Activated CD8-positive, alpha-beta T cell treated with anti-CD3 and anti-CD28 coated beads, Interleukin-2, amount 10 ng/mL, durations not matched to agents 7 days and 5 days (primary cell): ENCODE measurements at regions not wholly inside any gene's neighbourhood (a gene's known extent, or its start where the extent isn't known, plus 50 kb on each side); places are given as distances from the start of the nearest gene placed in this dataset.

Experiments
- ATAC-seq: fragments of 150-1000 bp; cut with Tn5 transposase; one replicate; pipeline ENCODE4 v1.10.0; 2021; ENCODE audit warnings: moderate library complexity
- CTCF ChIA-PET: fragments of 350-600 bp; sonication (Branson Sonifier 250); formaldehyde crosslinking; loops from one replicate; lab custom pipeline; 2021; ENCODE audit warnings: antibody characterized with exemption; lab: Charles Lee
- POLR2A ChIA-PET: fragments of 350-600 bp; sonication (Branson Sonifier 250); formaldehyde crosslinking; loops from one replicate; lab custom pipeline; 2021; ENCODE audit warnings: antibody characterized with exemption; lab: Charles Lee
- DNase-seq: peaks from one replicate; pipeline ENCODE4 v3.0.0-alpha.2; 2020
- H3K27ac Mint-ChIP-seq: one replicate; pipeline ENCODE4 v1.8.0; 2021; ENCODE audit warnings: mild to moderate bottlenecking, mixed read lengths
- H3K27me3 Mint-ChIP-seq: one replicate; pipeline ENCODE4 v1.8.0; 2021; ENCODE audit warnings: low read depth, mixed read lengths
- H3K36me3 Mint-ChIP-seq: one replicate; pipeline ENCODE4 v1.8.0; 2021; ENCODE audit warnings: low read depth, mixed read lengths
- H3K4me1 Mint-ChIP-seq: one replicate; pipeline ENCODE4 v1.8.0; 2021; ENCODE audit warnings: low read depth, mixed read lengths
- H3K4me3 Mint-ChIP-seq: one replicate; pipeline ENCODE4 v1.8.0; 2021; ENCODE audit warnings: mild to moderate bottlenecking, mixed read lengths
- H3K9me3 Mint-ChIP-seq: one replicate; pipeline ENCODE4 v1.8.0; 2022; ENCODE audit warnings: mixed read lengths; ENCODE audit not compliant: insufficient read depth

GRCh38 chr6:71452697-71453370 is 164.2 kb downstream of the OGFRL1 start:
- Mint-ChIP-seq H3K27me3 (no peaks in the 10 kb centered on the region), H3K4me1 (no peaks in the 10 kb centered on the region), H3K4me3 (no peak overlapping the region), H3K27ac (no peak overlapping the region), H3K36me3 (no peaks in the 10 kb centered on the region), H3K9me3 (no peaks in the 10 kb centered on the region)
- ATAC-seq (no peak), DNase-seq (no peak)
- ChIA-PET POLR2A (no interaction called here), CTCF (no interaction called here)

GRCh38 chr6:71453371-71453706 is 164.7 kb downstream of the OGFRL1 start:
- Mint-ChIP-seq H3K27me3 (no peaks in the 10 kb centered on the region), H3K9me3 (no peaks in the 10 kb centered on the region), H3K27ac (no peak overlapping the region), H3K4me1 (no peaks in the 10 kb centered on the region), H3K36me3 (no peaks in the 10 kb centered on the region), H3K4me3 (no peak overlapping the region)
- ATAC-seq (no peak), DNase-seq (no peak)
- ChIA-PET POLR2A (no interaction called here), CTCF (no interaction called here)

DNA sequence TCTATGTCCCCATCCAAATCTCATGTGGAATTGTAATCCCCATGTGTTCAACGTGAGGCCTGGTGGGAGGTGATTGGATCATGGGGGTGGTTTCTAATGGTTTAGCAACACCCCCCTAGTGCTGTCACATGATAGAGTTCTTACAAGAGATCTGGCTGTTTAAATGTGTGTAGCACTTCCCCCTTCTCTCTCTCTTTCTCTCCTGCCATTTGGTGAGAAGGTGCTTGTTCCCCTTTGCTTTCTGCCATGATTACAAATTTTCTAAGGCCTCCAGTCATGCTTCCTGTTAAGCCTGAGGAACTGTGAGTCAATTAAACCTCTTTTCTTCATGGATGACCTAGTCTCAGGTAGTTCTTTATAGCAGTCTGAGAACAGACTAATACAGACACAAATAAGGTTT is 165.4 kb downstream of the OGFRL1 start:
- H3K9me3 Mint-ChIP-seq, result no peaks in the 10 kb centered on the region
- DNase-seq, result no peak
- ATAC-seq, result no peak
- ChIA-PET CTCF (no interaction called here), POLR2A (no interaction called here)
- H3K4me3 Mint-ChIP-seq, result no peak overlapping the region
- H3K27ac Mint-ChIP-seq, result no peak overlapping the region
- H3K36me3 Mint-ChIP-seq, result no peaks in the 10 kb centered on the region
- H3K27me3 Mint-ChIP-seq, result no peaks in the 10 kb centered on the region
- H3K4me1 Mint-ChIP-seq, result no peaks in the 10 kb centered on the region

DNA sequence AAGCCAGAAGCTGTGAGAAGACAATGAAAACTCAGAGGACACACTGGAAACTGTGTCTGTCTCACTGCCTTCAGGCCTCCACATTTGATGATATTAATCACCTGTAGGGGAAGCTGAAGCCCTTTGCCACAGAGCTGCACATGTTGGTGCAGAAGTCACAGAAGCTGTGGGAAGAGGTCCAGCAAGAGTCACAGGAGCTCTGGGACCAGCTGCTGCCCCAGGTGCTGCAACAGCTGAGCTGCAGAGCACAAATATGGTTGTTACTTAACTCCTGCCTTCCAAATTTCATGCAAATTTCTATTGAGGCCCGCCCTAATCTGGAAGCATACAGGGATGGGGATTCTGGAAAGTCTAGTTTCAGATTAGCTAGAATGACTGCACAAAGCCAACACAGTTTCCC is 169.3 kb downstream of the OGFRL1 start:
- Mint-ChIP-seq H3K27ac (no peak overlapping the region), H3K36me3 (no peaks in the 10 kb centered on the region), H3K4me3 (no peak overlapping the region), H3K4me1 (no peaks in the 10 kb centered on the region), H3K9me3 (no peaks in the 10 kb centered on the region), H3K27me3 (peaks cover 2% of the 10 kb centered on the region)
- POLR2A ChIA-PET, result no interaction called here
- CTCF ChIA-PET, result no interaction called here
- DNase-seq, result no peak
- ATAC-seq, result no peak

GRCh38 chr6:71459162-71459561 is 170.6 kb downstream of the OGFRL1 start:
- Mint-ChIP-seq H3K27me3 (peaks cover 2% of the 10 kb centered on the region), H3K27ac (no peak overlapping the region), H3K9me3 (no peaks in the 10 kb centered on the region), H3K36me3 (no peaks in the 10 kb centered on the region), H3K4me1 (no peaks in the 10 kb centered on the region), H3K4me3 (no peak overlapping the region)
- ChIA-PET CTCF (no interaction called here), POLR2A (no interaction called here)
- ATAC-seq (no peak), DNase-seq (no peak)

DNA sequence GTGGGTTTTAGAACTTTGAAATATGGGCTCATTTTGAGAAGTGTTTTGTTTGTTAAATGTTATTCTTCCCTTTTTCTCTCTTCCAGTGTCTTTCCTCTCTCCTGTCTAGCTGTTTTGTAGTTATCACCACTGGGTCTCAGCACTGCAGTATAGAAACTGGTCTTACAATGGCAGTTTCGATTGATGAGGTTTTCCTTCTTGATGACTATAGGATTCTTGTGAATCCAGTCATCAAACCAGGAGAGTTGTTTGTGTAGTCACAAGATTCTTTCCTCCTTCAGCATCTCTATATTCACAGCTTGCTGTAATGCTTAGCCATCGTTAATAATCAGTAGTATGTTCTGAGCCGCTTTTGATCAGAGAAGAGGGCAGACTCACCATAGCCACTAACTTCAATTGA is 172.3 kb downstream of the OGFRL1 start:
- Mint-ChIP-seq H3K36me3 (no peaks in the 10 kb centered on the region), H3K27me3 (peaks cover 2% of the 10 kb centered on the region), H3K4me3 (no peak overlapping the region), H3K9me3 (no peaks in the 10 kb centered on the region), H3K4me1 (no peaks in the 10 kb centered on the region), H3K27ac (no peak overlapping the region)
- DNase-seq (no peak), ATAC-seq (no peak)
- POLR2A ChIA-PET, result no interaction called here
- CTCF ChIA-PET, result no interaction called here

DNA sequence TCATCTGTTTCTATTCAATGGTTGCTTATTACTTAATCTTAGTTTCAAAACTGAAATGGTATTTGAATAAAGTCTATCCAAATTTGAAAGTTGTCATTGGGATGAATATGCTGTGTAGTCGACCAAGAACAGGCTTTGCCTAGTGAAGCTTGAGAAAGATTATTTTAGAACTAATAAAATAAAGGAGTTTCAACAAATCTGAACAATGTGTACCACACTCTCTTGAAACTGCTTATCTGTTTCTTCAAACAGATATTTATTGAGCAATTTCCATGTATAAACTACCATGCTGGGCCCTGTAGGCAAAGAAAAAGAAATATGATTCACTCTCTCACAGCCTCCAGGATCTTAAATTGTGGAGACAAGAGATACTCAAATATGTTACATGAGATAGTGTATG is 174.4 kb downstream of the OGFRL1 start:
- Mint-ChIP-seq H3K27me3 (peaks cover 2% of the 10 kb centered on the region), H3K27ac (no peak overlapping the region), H3K4me3 (no peak overlapping the region), H3K36me3 (no peaks in the 10 kb centered on the region), H3K4me1 (no peaks in the 10 kb centered on the region), H3K9me3 (no peaks in the 10 kb centered on the region)
- ChIA-PET POLR2A (no interaction called here), CTCF (no interaction called here)
- ATAC-seq (no peak), DNase-seq (no peak)

- DNase-seq (no peak), ATAC-seq (no peak)
- H3K4me3 Mint-ChIP-seq, result no peak overlapping the region
- CTCF ChIA-PET, result no interaction called here
- H3K9me3 Mint-ChIP-seq, result no peaks in the 10 kb centered on the region
- H3K4me1 Mint-ChIP-seq, result no peaks in the 10 kb centered on the region
- POLR2A ChIA-PET, result no interaction called here
- no peaks in the 10 kb centered on the region for H3K36me3 Mint-ChIP-seq
- H3K27ac Mint-ChIP-seq, result no peak overlapping the region
- peaks cover 2% of the 10 kb centered on the region for H3K27me3 Mint-ChIP-seq
These were observed 176.5 kb downstream of the OGFRL1 start for GRCh38 chr6:71465096-71465495.

GRCh38 chr6:71466362-71466761 is 177.8 kb downstream of the OGFRL1 start:
- H3K9me3 Mint-ChIP-seq, result no peaks in the 10 kb centered on the region
- ATAC-seq (no peak), DNase-seq (no peak)
- H3K27ac Mint-ChIP-seq, result no peak overlapping the region
- POLR2A ChIA-PET, result no interaction called here
- H3K36me3 Mint-ChIP-seq, result no peaks in the 10 kb centered on the region
- CTCF ChIA-PET, result no interaction called here
- H3K4me1 Mint-ChIP-seq, result no peaks in the 10 kb centered on the region
- no peak overlapping the region for H3K4me3 Mint-ChIP-seq
- no peaks in the 10 kb centered on the region for H3K27me3 Mint-ChIP-seq

DNA sequence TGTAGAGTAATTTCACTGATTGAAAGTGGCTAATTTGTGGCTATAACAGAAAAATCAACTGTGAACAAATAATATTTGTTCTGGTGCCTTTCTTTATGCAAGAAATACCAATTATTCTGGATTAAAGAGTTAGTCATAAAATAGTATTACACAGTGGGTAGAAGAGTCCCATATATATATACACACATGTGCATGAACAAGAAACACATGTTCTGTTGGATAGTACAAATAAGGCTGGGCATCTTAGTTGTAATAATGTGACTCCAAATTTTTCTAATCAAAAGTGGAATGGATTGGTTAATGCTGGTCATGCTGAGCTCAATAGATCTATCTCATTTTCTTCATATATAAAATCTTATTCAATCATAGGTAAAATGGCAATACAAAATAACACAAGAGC is 179.4 kb downstream of the OGFRL1 start:
- no peak for ATAC-seq
- CTCF ChIA-PET, result no interaction called here

DNA sequence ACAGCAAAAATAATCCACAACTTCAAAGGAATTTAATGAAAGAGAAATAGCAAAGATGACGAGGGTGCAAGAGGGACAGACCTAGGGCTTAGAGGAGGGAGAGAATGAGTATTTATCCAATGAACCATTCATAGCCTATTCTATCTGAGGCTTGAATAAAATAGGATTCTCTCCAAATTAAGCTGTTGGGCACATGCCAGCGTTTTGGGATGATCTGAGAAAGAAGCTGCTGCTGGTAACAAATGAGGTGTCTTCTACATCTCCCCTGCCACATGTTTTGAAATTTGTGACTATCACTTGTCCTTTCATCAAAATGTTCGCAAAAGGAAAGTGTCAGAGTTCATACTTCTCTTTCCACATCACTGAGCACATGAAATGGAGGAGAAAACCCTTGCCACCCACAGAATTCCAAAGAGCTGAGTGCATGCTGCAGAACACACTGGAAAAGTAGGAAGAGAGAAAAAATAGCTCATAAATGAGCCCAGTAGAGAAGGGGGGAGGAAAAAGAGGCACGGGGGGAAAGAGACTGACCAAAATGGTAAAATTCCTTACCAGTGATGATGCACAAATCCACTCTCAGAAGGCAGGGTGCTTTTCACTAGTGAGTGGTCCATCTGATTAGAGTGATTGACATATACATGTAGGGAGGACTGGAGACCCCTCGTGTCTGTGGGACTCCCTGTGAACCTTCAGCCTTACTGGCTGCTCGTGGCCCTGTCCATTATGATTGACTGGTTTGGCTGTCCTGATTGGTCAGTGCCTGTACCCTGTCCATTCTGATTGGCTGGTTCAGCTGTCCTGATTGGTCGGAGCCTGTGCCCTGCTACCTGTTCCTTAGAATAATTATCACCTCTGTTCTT is 180.5 kb downstream of the OGFRL1 start:
- H3K27me3 Mint-ChIP-seq, result no peaks in the 10 kb centered on the region

More for the DNA sequence above, 179.4 kb downstream of the OGFRL1 start:
- DNase-seq, result no peak
- Mint-ChIP-seq H3K4me3 (no peak overlapping the region), H3K27me3 (no peaks in the 10 kb centered on the region), H3K9me3 (no peaks in the 10 kb centered on the region), H3K27ac (no peak overlapping the region), H3K36me3 (no peaks in the 10 kb centered on the region), H3K4me1 (no peaks in the 10 kb centered on the region)
- POLR2A ChIA-PET, result no interaction called here

GRCh38 chr6:71471718-71472117 is 183.1 kb downstream of the OGFRL1 start:
- H3K27ac Mint-ChIP-seq, result no peak overlapping the region
- ATAC-seq, result no peak
- H3K36me3 Mint-ChIP-seq, result no peaks in the 10 kb centered on the region
- ChIA-PET CTCF (no interaction called here), POLR2A (no interaction called here)
- no peaks in the 10 kb centered on the region for H3K9me3 Mint-ChIP-seq
- H3K4me1 Mint-ChIP-seq, result no peaks in the 10 kb centered on the region
- DNase-seq, result no peak
- H3K4me3 Mint-ChIP-seq, result no peak overlapping the region
- H3K27me3 Mint-ChIP-seq, result no peaks in the 10 kb centered on the region

More for the DNA sequence above, 180.5 kb downstream of the OGFRL1 start:
- Mint-ChIP-seq H3K27ac (no peak overlapping the region), H3K9me3 (no peaks in the 10 kb centered on the region), H3K36me3 (no peaks in the 10 kb centered on the region), H3K4me1 (no peaks in the 10 kb centered on the region), H3K4me3 (no peak overlapping the region)
- ChIA-PET CTCF (no interaction called here), POLR2A (no interaction called here)
- DNase-seq (no peak), ATAC-seq (no peak)
